ENCODE measurements at regions not wholly inside any gene's neighbourhood (a gene's known extent, or its start where the extent isn't known, plus 50 kb on each side); places are given as distances from the start of the nearest gene placed in this dataset.

GRCh38 chr5:88480245-88480644 is 211.6 kb upstream of the TMEM161B start:
- Histone ChIP-seq H3K14ac (ENCODE audit: insufficient read depth, low read length) (no peak overlapping the region), H3K4me2 (ENCODE audit: insufficient read depth, insufficient read length, low read length) (no peak overlapping the region), H3K27ac (ENCODE audit: insufficient read length, low read depth, low read length) (no peak overlapping the region), H3K9ac (ENCODE audit: extremely low read depth, insufficient read length, low read length) (no peak overlapping the region), H2AFZ (ENCODE audit: low read length) (no peak overlapping the region), H3K9me3 (ENCODE audit: control insufficient read depth, low read depth, low read length) (no peaks in the 10 kb centered on the region), H4K8ac (replicated peaks; ENCODE audit: insufficient read length, low read depth, low read length) (no peak overlapping the region), H2BK20ac (ENCODE audit: low read depth, low read length, poor library complexity, severe bottlenecking) (no peak overlapping the region), H3K79me1 (ENCODE audit: insufficient read depth, low read depth, low read length, poor library complexity, severe bottlenecking) (no peaks in the 10 kb centered on the region), H3K4ac (ENCODE audit: low read depth, low read length) (no peak overlapping the region), H4K91ac (ENCODE audit: insufficient read length, low read depth, low read length) (no peak overlapping the region), H3K56ac (ENCODE audit: insufficient read length, low read depth, low read length) (no peak overlapping the region), H3K18ac (ENCODE audit: insufficient read length, low read depth, low read length) (no peak overlapping the region), H4K20me1 (ENCODE audit: control insufficient read depth, insufficient read depth, insufficient read length) (no peaks in the 10 kb centered on the region), H4K5ac (ENCODE audit: insufficient read length, low read depth, low read length) (no peak overlapping the region), H3K23me2 (ENCODE audit: insufficient read length, low read depth, low read length, poor library complexity, severe bottlenecking) (no peaks in the 10 kb centered on the region), H2BK120ac (ENCODE audit: low read depth, low read length, poor library complexity, severe bottlenecking) (no peak overlapping the region), H2BK12ac (ENCODE audit: insufficient read length, low read depth, low read length) (no peak overlapping the region), H2BK15ac (ENCODE audit: low read depth, low read length) (no peak overlapping the region), H2AK5ac (ENCODE audit: insufficient read length, low read length) (no peak overlapping the region), H3K23ac (ENCODE audit: insufficient read length, low read depth, low read length) (no peak overlapping the region), H3T11ph (ENCODE audit: low read length) (no peak overlapping the region), H2BK5ac (ENCODE audit: insufficient read length, low read length) (no peak overlapping the region), H3K27me3 (ENCODE audit: insufficient read depth, low read length) (no peaks in the 10 kb centered on the region), H3K79me2 (ENCODE audit: insufficient read depth, low read length) (no peaks in the 10 kb centered on the region), H3K4me1 (ENCODE audit: insufficient read depth, low read length) (peaks cover 7% of the 10 kb centered on the region; the same call in 1 of the 2 replicates)
- Mint-ChIP-seq H3K36me3 (ENCODE audit: insufficient read depth in 1 of 3, low read depth in 3 of 3) (no peaks in the 10 kb centered on the region), H3K4me3 (no peak overlapping the region), H3K27ac (peak overlapping the region in 1 of 3 experiments; percentile 4; a peak in 1 of 7 replicates), H3K9me3 (no peaks in the 10 kb centered on the region; a peak in 1 of 5 replicates), H3K4me1 (peaks cover 12 to 36% of the 10 kb centered on the region in 2 experiments), H3K27me3 (ENCODE audit: low read depth) (no peaks in the 10 kb centered on the region)
- no peak for TF ChIP-seq CTCF (conservative IDR thresholded peaks at IDR 0.05)
- no peak for DNase-seq
- WGBS (ENCODE audit: extremely low coverage, insufficient read length, low lambda C conversion rate), result no CpG with 5 or more reads among the region's 4 CpGs
